HG02981 (cell line): ENCODE measurements at regions not wholly inside any gene's neighbourhood (a gene's known extent, or its start where the extent isn't known, plus 50 kb on each side); places are given as distances from the start of the nearest gene placed in this dataset.
A peak's percentile ranks its signal among the peaks of the same experiment; 100 is the strongest.

Source experiments
- ATAC-seq: cut with Tn5 transposase; IDR thresholded peaks from one replicate; pipeline ENCODE4 v1.9.1; 2021; ENCODE audit warnings: mild to moderate bottlenecking, moderate library complexity; ENCODE audit not compliant: unreplicated experiment

DNA sequence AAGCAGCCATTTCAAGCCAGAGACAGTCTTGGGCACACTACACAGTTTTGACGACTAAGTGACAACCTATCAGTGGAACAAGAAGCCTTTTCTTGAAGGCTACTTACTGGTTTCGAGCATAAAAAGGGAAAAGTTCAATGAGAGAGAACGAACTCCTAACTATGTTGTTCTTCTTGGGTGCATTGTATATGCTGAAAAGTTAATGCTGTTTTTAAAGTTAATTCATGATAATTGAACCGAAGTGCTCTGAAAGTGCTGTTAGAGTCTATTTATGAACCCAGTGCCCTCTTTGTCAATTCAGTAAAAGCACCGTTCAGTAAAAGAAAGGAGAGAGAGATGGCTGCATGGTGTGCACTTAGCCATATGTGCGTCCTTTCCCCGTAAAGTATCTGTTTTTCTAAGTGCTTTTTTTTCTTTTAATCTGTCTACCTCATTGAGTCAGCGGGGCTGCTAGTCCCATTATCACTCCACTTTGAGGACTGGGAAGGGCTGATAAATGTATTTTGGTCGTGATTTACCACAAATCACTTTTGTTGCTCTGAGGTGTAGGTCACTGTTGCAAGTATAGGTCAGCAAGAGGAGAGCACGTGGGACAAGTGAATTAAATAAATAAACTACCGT is 380.7 kb upstream of the GOLIM4 start:
- no peak for ATAC-seq

DNA sequence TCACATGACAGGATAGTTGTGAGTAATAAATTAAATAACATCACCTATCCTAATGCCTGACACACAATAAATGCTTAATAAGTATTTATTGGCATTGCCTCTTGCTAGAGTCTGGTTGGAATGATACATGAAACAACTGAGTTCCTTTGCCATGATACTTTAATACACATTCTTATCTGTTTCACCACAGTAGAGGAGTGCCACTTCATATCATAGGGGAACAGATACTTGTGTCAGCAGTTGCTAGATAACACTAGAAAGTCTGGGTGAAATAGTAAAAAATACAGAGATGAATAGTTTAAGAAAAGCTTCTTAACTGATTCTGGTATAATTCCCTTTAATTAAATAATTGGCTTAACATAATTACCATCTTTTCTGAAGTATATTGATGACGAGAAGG is 380.0 kb upstream of the GOLIM4 start:
- no peak for ATAC-seq

GRCh38 chr3:168473334-168473890 is 377.7 kb upstream of the GOLIM4 start:
- no peak for ATAC-seq

- ATAC-seq, result no peak
These were observed 377.1 kb upstream of the GOLIM4 start for GRCh38 chr3:168472783-168473182.

- ATAC-seq, result no peak
These were observed 374.7 kb upstream of the GOLIM4 start for GRCh38 chr3:168470380-168470779.

- no peak for ATAC-seq
These were observed 373.7 kb upstream of the GOLIM4 start for GRCh38 chr3:168469436-168469835.

GRCh38 chr3:168467115-168467714 is 371.5 kb upstream of the GOLIM4 start:
- ATAC-seq, result peak; percentile 72

GRCh38 chr3:168461793-168462192 is 366.1 kb upstream of the GOLIM4 start:
- no peak for ATAC-seq

GRCh38 chr3:168459226-168459784 is 363.6 kb upstream of the GOLIM4 start:
- ATAC-seq, result no peak

- no peak for ATAC-seq
These were observed 362.3 kb upstream of the GOLIM4 start for GRCh38 chr3:168457954-168458539.

GRCh38 chr3:168455814-168456213 is 360.1 kb upstream of the GOLIM4 start:
- ATAC-seq, result no peak

- ATAC-seq, result no peak
These were observed 357.9 kb upstream of the GOLIM4 start for GRCh38 chr3:168453623-168454022.

DNA sequence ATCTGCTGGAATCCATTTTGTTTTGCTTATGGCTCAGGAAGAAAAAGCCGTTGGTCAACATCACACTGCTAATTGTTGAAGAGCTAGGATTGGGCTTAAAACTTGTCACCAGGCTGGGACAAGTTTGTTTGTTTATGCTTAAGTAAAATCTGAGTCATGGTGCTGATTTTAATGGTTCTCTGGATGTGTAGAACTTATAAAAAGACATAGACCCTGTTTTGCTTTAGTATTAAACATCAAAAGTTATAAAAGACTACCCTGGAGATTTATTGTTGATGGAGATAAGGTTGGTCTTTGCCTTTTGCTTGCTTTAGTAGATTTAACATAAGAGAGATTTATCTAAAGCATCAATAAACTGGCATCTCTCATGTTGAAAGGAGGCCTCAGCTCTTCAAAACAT is 348.2 kb upstream of the GOLIM4 start:
- ATAC-seq, result no peak

- ATAC-seq, result no peak
These were observed 346.8 kb upstream of the GOLIM4 start for GRCh38 chr3:168442502-168442901.

GRCh38 chr3:168436245-168436724 is 340.6 kb upstream of the GOLIM4 start:
- no peak for ATAC-seq

DNA sequence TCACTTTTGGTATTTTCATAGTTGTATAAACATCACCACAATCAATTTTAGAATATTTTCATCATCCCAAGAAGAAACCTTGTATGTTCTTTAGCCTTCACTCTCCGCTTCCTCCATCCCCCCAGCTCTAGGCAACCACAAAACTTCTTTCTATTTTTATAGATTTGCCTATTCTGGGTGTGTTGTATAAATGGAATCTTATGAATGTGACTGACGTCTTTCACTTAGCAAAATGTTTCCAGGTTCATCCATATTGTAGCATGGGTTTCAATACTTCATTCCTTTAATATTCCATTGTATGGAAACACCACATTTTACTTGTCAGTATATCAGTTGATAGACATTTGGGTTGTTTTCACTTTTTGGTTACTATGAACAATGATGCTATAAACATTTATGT is 335.8 kb upstream of the GOLIM4 start:
- no peak for ATAC-seq

DNA sequence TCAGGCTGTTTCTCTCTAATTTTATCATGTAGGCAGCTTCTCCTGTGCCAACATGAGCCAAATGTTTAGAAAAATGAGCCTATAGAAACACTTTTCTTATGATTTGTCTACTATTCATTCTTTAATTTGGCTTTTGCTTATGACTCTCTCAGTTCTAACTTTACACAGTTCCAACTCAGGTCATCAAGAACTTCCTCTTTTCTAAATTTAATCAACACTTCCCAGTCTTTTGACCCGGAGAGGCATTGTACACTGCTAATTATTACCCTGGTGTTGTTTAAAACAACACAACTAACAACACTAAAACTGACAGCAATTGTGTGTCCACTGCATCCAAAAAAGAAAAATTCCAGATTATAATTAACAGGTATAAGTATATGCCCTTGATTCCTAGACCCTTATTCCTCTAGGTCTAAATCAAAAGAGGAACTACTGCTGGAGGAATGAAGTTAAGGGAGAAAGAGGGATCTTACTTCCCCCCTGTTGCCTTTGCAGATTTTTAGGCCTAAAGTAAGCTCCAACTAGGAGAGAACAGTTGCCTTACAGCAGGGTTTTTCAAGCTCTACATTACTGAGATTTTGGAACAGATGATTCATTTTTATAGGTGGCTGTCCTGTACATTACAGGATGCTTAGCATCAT is 332.2 kb upstream of the GOLIM4 start:
- ATAC-seq, result no peak

- ATAC-seq, result no peak
These were observed 331.4 kb upstream of the GOLIM4 start for GRCh38 chr3:168427156-168427555.

DNA sequence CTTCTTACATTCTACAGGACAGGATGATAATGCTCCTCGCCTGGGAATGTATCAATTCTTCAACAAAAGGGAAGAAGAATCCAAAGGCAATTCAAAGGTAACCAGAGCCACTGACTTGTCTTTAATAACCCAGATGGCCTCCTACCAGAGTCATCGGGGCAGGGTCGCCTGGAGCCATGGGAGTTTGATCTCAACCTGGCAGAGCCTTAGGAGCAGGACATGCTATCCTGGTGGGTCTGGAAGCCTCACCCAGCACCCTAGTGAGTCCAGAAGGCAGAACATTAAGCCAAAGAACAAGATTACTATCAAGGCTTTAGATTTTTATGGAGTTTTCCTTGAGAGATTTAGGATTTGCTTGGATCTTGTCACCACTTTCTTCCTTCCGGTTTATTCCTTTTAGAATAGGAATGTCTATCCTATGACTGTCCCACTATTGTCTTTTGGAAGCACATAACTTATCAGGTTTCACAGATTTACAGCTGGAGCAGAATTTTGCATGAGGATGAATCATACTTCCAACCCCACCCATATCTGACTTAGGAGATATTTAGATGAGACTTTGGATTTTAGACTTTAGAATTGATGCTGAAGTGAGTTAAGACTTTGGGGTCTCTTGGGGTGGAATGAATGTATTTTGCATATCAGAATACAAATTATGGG is 330.3 kb upstream of the GOLIM4 start:
- no peak for ATAC-seq

- ATAC-seq, result no peak
These were observed 328.5 kb upstream of the GOLIM4 start for GRCh38 chr3:168424059-168424734.
